ENCODE measurements at regions not wholly inside any gene's neighbourhood (a gene's known extent, or its start where the extent isn't known, plus 50 kb on each side); places are given as distances from the start of the nearest gene placed in this dataset.

- no peak overlapping the region for H3K27ac ChIP-seq
- TF ChIP-seq CTCF (IDR thresholded peaks at IDR 0.05) (no peak), ZFX (IDR thresholded peaks at IDR 0.05; ENCODE audit: borderline replicate concordance) (no peak)
These were observed 50.4 kb upstream of the HMGXB4 start for GRCh38 chr22:35206889-35207288.

Measured in 22Rv1 (cell line).